ENCODE measurements at regions not wholly inside any gene's neighbourhood (a gene's known extent, or its start where the extent isn't known, plus 50 kb on each side); places are given as distances from the start of the nearest gene placed in this dataset.
"Not testable (repeated sequence)": the region's sequence is repeated elsewhere in the genome, so short reads cannot be mapped to it uniquely, and the experiment has no call there.

DNA sequence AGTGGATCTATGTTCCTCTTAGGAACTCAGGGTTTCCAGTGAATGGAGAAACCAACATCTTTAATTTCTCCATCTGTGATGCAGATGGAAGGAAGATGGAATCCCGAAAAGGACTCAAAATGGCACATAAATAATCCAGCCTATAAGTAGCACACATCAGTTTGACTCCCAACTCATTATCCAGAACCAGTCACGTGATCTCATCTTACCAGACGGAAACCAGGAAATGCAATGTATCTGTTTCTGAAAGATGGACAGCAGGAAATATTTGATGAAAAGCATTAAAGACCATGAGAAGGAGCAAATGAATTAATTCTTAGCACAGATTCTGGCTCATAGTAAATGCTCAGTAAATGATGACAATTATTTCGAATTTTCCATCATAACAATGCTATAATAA is 443.1 kb upstream of the FMR1 start:
- no peak for DNase-seq (ENCODE audit: low read depth)

DNA sequence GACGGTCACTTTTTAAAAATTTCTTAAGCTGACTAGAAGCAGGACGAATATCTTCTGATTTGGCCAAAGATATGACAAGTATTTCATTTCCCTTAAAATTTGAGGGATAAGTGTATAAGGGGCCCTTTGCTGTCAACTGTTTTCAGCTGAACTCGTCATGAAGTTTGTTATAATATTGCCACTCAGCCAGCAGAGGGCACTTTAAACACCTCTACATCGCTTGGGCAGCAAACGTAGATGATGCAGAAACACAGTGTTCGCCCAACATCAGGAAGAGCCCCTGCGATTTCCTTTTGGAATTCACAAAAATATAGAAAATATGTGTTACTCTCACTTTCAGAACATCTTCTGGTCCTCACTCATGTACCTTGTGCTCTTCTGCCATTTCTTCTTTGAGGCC is 435.7 kb upstream of the FMR1 start:
- peak; percentile 0 for DNase-seq (ENCODE audit: low read depth)

DNA sequence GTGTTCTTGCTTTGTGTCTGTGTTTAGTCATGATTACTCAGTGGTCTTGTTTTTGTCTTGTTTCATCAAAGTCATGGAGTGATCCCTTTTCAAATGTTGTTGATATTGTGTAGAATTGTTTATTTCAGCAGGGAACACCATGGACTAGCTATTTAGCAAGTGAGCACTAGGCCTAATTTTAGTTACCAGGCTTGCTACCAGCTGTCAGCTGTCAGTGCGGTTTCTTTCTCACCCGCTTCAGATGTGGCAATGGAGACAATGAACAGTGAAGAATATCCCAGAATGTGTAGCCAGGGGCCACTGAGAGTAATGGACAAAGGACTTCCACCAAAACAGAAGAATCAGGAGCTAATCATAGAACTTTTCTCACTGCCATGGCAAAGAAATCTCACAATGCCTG is 432.8 kb upstream of the FMR1 start:
- no peak for DNase-seq (ENCODE audit: low read depth)

DNA sequence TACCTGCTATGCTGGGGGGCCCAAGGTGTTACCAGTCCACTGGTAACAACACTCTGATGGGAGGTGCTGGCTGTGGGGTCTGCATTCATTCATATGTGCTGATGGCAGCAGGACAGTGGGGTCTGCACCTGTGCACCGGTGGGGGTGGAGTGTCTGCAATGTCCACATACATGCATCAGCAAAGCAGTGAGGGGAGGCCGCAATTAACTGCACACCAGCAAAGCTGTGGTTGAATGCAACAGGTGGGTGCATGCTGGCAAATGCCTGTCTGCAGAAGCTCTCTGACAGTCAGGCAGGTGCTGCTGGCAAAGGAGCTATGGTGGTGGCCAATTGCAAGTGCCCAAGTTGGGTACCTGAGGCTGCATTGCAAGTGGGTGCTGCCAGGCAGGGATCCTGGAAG is 426.5 kb upstream of the FMR1 start:
- no peak for DNase-seq (ENCODE audit: low read depth)

DNA sequence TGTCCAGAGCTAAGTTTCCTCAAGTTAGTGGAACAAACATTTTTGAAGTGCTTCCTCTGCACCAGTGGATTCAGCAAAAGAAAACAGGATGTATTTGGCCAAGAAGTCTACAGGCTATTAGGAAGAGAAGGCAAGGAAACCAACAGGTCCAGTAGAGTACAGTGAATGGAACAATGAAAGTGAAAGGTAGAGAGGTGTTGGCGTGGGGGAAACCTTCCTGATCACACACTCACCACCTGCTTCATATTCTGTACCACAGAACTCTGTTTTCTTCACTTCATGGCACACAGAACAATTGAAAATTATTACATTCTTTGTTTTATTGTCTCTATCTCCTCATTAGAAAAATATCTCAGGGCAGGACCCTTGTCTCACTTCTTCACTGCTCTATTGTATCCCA is 417.4 kb upstream of the FMR1 start:
- no peak for DNase-seq (ENCODE audit: low read depth)

DNA sequence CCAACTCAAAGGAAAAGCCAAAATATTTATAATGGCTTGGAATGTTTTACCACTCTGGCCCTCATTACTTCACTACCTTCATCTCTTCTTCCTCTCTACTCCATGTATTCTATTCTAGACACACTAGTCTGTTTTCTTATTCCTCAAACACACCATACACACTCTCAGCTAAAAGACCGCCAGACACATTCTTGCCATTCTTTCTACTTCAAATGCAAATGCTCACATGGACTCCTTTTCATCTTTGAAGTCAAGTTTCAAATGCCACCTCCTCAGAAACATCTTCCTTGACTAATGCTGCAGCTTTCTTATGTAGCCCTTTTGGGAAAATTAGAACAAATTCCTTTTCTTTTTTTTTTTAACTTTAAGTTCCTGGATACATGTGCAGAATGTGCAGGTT is 412.9 kb upstream of the FMR1 start:
- no peak for DNase-seq (ENCODE audit: low read depth)

DNA sequence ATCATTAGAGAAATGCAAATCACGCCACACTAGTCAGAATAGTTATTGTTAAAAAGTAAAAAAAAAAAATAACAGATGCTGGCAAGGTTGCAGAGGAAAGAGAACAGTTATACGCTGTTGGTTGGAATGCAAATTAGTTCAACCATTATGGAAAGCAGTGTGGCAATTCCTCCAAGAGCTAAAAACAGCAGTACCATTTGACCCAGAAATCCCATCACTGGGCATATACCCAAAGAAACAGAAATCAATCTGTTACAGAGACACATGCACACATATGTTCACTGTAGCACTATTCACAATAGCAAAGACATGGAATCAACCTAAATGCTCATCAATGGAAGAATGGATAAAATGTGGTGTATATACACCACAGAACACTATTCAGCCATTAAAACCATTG is 388.7 kb upstream of the FMR1 start:
- no peak for DNase-seq (ENCODE audit: low read depth)

DNA sequence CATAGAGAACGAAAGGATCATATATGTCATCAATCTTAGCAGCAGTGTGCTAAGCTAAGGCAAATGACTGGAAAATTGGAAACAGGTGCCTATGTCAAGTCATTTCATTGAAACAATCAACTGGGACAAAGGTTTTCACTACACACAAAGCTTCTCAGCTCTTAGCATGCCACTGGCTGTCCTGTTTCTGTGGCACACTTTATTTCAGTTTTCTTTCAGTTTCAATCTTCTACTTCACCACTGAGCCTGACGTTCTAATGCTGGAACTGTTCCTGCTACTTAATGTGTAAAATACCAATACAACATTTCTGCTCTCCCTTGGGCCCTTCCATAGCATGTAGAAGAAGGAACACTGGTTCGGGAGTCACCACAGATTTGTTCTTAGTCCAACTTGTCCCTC is 378.3 kb upstream of the FMR1 start:
- DNase-seq (ENCODE audit: low read depth), result no peak

DNA sequence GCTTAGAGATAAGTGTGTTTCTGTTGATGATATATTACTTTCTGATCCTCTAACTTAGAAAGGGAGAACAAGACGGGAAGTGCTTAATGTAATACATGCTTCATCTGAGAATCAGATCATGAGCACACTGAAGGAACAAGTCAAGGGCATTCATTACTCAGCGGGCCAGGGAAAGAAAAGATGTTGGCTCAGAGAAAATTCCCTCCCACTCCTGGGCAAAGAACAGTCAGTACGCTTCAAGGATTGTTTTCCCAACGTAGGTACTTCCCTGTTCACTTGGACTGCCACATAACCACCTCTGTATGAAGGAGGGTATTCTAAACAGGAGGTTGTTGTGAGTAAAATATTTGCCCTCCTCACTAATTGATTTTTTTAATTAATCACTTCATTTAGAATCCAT is 374.5 kb upstream of the FMR1 start:
- no peak for DNase-seq (ENCODE audit: low read depth)

DNA sequence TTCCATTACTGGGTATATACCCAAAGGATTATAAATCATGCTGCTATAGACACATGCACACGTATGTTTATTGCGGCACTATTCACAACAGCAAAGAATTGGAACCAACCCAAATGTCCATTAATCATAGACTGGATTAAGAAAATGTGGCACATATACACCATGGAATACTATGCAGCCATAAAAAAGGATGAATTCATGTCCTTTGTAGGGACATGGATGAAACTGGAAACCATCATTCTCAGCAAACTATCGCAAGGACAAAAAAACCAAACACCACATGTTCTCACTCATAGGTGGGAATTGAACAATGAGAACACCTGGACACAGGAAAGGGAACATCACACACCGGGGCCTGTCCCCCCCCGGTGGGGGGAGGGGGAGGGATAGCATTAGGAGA is 363.7 kb upstream of the FMR1 start:
- not testable (repeated sequence) for DNase-seq (ENCODE audit: low read depth)

DNA sequence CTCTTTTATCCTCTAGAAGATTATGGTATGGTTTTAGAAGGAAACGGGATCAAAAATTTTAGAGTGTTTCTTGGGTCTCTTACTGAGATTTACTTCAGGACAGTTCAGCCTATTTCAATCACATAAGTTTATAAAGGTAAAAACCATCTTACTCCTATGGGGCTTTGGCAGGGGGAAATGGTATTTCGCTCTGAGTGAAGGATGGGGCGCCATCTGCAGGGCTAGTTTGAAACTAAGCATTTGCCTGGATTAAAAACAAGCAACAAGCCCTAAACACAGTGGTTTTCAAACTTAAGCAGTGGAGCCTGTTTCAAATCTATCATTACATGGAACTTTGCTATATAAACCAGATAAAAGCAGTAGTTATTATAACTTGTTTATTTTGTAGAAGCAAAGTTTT is 361.5 kb upstream of the FMR1 start:
- DNase-seq (ENCODE audit: low read depth), result no peak

DNA sequence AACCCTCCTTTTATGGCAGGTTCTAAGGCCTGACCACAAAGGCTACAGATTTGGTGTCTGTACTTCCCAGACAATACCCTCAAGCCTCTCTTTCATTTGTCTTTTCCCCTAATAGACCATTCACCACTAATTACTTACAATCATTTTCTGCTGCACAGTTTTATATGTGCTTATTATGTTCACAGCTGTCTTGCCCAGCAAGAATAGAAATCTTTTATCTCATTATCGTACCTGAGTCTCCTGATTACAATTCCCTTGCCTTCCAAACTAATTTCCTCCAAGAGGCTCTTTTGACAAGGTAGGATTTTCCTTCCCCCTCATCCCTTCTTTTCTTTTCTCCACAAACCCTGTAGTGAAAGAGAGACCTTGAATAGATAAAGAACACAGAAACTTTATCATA is 352.5 kb upstream of the FMR1 start:
- DNase-seq (ENCODE audit: low read depth), result no peak

DNA sequence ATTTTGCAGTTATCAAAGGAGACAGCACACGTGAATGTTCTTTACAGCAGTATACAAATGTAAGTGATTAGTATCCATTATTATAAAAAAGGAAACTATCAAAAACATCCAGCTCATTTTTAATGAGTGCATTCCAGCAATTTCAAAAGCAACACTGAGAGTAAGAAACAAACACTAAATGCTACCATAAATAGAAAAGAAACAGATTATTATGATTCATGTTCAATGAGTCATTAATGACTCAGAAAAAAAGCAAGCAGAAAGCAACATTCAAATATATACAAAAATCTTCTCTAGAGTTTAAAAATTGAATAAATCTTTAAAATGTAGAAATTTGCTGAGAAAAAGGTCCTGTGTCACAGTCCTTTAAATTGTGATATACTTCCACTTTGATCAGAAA is 346.5 kb upstream of the FMR1 start:
- no peak for DNase-seq (ENCODE audit: low read depth)

DNA sequence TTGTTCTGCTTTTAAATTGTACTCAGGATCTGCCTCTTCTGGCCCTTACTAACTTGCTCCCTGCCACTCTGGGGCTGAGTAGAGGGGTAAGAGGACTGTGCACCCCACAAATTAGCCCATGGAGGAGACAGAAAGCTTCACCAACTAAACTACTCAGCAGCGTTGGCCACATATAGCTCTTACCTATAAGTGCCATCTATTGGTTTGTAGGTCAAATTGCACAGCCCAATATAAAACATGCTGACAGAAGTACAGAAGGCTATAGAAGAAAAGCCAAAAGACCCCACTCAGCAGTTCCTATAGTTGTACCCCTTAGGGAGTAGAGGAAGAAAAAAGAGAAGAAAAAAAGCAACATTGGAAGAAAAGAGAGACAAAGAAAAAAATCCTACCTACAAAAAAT is 341.2 kb upstream of the FMR1 start:
- no peak for DNase-seq (ENCODE audit: low read depth)

DNA sequence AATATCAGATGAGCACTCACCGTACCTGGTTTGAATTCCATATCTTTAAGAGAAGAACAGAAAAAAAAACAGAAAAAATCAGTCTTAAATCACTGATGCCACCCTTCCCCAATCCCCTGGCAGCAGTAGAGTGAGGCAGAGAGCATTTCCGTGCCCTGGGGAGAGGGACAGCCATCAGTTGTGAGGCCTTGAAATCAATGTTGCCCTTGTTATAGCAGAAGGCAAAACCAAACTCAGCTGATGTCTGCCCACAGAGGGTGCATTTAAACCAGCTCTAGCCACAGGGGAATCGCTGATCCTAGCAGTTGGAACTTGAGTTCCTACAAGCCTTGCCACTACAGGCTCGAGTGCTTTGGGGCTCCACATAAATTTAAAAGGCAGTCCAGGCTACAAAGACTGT is 338.5 kb upstream of the FMR1 start:
- no peak for DNase-seq (ENCODE audit: low read depth)

DNA sequence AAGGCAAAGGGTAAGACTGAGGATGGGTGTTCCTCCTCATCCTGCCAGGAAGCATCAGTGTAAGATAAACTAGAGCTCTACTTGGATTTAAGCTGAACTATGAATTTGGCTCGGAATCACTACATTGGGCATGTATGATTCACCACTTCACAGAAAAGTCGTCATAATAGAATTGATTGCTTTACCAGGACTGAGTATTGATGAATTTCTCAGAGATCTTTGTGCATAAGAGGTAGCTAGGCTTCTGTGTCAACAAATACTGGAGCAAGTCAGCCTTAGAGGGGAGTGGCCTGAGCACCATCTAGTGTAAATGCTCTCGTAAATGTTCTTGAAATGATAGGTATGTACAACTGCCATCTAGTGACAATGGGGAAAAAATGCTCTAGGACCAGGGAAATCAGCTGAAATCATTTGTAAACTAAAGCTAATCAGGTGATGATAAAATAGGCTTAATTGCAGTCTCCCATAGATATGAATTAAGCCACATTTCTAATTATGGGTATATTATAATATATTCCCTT is 309.5 kb upstream of the FMR1 start:
- DNase-seq (ENCODE audit: low read depth), result no peak

DNA sequence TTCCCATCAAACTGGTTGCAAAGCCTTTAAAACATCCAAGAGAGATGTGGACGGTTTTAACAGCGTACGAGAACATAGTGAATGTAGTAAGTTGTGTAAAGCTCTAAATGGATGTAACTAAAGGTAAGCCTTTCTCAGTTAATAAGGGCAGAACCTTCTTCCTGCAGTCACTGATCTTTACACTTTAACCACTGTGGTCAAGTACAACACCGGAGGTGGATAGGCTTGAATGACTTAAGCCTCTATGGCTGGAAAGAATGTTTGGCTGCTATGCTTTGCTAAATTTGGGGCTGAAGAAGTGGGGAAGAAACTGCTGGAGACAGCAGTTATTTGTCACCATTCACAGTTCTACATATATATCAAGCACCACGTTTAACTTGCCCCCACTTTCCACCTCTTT is 285.1 kb upstream of the FMR1 start:
- no peak for DNase-seq (ENCODE audit: low read depth)

DNA sequence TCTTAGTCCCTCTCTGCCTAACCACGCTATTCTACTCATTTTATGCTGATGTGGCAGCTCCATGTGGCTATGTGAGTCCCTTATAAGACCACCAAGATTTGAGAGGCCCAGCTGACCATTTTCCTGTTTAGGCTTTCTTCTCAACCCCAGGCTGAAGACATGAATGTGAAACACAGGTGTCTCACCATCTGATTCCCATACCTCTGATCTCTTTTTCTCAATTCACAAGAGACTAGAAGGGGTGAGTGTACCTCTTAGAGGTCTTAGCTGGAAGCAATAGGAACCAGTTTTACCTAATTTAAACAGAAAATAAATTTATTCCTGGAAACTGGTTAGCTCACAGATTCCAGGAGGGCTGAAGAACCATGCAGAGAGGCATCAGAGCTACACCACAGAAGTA is 276.5 kb upstream of the FMR1 start:
- DNase-seq (ENCODE audit: low read depth), result no peak

DNA sequence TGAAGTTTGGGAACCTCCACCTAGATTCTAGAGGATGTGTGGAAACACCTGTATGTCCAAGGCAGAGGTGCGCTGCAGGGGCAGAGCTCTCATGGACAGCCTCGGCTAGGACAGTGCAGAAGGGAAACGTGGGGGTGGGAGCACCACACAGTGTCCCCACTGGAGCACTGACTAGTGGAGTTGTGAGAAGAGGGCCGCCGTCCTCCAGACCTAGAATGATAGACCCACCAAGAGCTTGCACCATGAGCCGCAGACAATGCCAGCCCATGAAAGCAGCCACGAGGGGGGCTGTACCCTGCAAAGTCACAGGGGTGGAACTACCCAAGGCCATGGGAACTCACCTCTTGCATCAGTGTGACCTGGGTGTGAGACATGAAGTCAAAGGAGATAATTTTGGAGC is 274.5 kb upstream of the FMR1 start:
- no peak for DNase-seq (ENCODE audit: low read depth)

DNA sequence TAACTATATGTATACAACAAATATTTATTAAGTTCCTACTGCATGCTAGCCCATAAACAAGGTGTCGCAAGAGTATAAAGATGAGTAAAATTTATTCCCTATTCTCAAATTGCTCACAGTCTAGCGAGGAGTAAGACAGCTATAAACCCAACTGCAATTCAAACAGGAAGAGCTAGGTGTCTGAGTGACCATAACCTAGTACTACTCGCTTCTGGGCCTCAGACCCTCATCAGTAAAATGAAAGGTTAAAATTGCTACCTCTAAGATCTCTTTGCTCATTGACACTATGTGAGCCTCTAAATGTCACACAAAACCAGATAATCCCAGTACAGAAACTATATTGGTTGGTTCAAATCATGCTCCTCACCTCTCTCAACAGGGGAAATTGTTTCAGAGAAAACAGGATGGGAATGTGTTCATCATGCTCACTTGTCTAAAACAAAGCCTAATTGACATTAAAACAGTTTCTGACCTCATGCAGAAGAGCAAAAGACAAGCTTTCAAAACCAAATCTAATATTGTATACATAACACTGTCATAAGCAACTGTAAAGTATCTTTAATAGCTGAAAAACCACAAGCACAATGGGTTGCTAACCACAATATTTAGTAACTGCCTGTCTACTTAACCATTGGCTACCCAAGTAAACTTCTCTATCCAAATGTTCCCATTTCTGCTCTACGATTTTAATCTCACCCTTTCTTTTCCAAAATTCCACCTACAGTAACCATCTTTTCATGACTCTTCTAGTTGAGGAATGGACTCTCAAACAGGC is 264.6 kb upstream of the FMR1 start:
- no peak for DNase-seq (ENCODE audit: low read depth)

DNA sequence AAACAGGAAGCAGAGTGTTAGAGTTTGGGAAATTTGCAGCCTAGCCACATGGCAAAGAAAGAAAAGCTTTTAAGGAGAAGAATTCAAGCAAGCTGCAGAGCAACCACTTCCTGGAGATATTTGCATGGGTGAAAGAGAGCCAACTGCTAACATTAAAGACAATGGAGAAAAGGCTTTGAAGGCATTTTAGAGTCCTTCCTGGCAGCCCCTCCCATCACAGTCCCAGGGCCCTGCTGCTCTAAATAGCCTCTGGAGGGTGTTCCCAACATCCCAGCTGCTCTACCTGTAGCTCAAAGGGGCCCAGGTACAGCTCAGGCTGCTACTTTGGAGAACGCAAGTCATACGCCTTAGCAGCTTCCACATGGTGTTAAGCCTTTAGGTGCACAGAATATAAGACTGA is 235.9 kb upstream of the FMR1 start:
- no peak for DNase-seq (ENCODE audit: low read depth)

DNA sequence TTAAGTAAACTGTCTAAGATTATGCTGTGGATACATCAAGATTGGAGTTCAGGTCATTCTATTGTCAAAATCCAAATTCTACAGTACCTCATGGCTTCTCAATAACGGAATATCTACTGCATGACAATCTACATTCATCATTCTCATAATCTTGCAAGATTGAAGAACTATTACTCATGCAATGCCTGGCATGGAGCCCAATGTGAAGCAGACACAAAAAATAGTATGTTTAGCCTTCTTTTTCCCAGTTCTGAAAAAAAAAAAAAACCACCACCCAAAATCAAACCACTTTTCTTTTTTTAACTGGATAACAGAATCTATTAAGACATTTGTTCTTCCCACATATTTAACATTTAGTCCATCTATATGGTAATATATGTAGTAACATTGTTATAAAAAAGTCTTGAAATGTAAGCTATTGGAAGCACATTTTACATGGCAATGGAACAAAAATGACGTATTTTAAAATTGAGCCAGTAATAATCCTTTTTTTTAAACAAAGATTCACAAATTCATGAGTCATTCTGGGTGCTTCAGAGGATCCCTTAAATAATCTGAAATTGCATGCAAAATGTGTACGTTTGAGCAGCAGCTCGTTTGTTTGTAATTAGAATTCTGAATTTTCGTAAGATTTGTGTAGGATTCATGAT is 232.2 kb upstream of the FMR1 start:
- no peak for DNase-seq (ENCODE audit: low read depth)

DNA sequence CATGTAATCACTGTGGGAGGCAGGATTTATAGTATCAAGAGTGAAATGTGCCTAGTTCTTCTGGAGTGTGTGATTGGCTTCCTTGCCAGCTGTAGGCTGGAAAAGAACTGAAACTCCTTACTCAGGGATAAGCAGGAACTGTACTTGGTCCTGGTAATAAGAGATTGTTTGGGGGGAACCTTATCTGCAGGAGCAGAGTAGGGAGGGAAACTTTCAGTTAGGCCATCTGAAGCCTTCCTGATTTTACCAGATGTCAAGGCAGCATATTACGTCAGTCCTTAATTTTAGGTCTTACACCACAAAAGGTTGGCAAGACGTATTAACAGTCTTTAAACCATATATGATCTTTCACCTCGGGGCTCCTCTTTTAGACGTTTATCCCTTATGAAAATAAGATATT is 231.5 kb upstream of the FMR1 start:
- DNase-seq (ENCODE audit: low read depth), result no peak

DNA sequence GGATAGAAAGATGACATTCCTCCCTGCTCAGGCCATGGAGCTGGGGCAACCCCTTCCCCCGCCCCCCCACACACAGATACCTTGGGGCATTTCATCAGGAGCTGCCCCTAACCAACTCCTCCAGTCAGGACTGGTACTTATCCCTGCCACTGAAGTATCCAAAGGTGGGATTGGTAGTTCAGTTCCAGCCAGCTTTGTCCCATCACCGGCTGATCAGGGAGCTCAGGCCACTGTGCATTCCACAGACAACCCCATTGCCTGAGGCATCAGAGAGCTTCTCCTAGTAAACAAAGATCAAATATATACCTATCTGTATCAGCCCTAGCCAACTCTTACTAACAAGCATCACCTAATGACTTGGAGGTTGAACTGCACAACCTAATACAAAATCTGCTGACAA is 218.2 kb upstream of the FMR1 start:
- DNase-seq (ENCODE audit: low read depth), result no peak

Measured in activated T-cell treated with anti-CD3 and anti-CD28 coated beads for 24 hours (primary cell).